HCT116 (cell line): ENCODE measurements at regions not wholly inside any gene's neighbourhood (a gene's known extent, or its start where the extent isn't known, plus 50 kb on each side); places are given as distances from the start of the nearest gene placed in this dataset.

ENCODE experiments used
- ATAC-seq: fragments of 200-7000 bp; cut with Tn5 transposase; 2 replicates; pipeline ENCODE4 v1.9.1; 2020; ENCODE audit warnings: mild to moderate bottlenecking, moderate library complexity
- BruUV-seq: library from RNA; stranded (reverse); fragments of 400-500 nt; replicated peaks from 2 replicates; lab custom pipeline; 2021; lab: Mats Ljungman, UMichigan
- CTCF ChIA-PET: fragments of 300-600 bp; sonication (Branson Sonifier 250); formaldehyde crosslinking; loops from one replicate; lab custom pipeline; 2021; ENCODE audit warnings: antibody characterized with exemption; lab: Charles Lee
- POLR2A ChIA-PET: fragments of 300-600, 350-600 bp; sonication (Branson Sonifier 250); formaldehyde crosslinking; loops from one replicate; lab custom pipeline; 2021; ENCODE audit warnings: antibody characterized with exemption; lab: Charles Lee
- RAD21 ChIA-PET, 2 experiments: fragments of 300-600 bp; sonication (Branson Sonifier 250); formaldehyde crosslinking; loops; one replicate each; lab custom pipeline; 2023; ENCODE audit warnings: low total read pairs in 2 of 2; ENCODE audit not compliant: uncharacterized antibody in 2 of 2, unreplicated experiment in 2 of 2, low non-redundant PET in 1 of 2; lab: Charles Lee
- DNase-seq: peaks from one replicate; pipeline ENCODE4 v3.0.0-alpha.2; 2010; ENCODE audit warnings: low read depth, low spot score
- H2AFZ ChIP-seq: fragments of 200-600 bp; shearing (Covaris generic), sonication (generic); 2 replicates; pipeline ENCODE4 v1.6.1; 2017; ENCODE audit warnings: low read depth, mixed run types, mixed read lengths, antibody characterized with exemption, low read length; ENCODE audit not compliant: poor library complexity, severe bottlenecking
- H3K27ac ChIP-seq: 2 replicates; pipeline ENCODE4 v1.5.1; 2012; ENCODE audit warnings: low read depth, low read length
- H3K27me3 ChIP-seq: fragments of 200-600 bp; sonication (generic); 2 replicates; pipeline ENCODE4 v1.6.1; 2016; ENCODE audit warnings: mixed run types, low read length, mixed read lengths; ENCODE audit not compliant: insufficient read depth
- H3K36me3 ChIP-seq, 2 experiments: fragments of 200-500 bp in 1 of 2; fragments of 200-600 bp in 1 of 2; sonication (Bioruptor generic) in 1 of 2; sonication (generic) in 1 of 2; 2 replicates each; pipeline versions ENCODE4 v1.5.1 to v1.6.1; 2014 to 2016; ENCODE audit warnings: low read length in 2 of 2, inconsistent platforms in 1 of 2, mixed read lengths in 1 of 2, mixed run types in 1 of 2; ENCODE audit not compliant: insufficient read depth in 2 of 2, control insufficient read depth in 1 of 2
- H3K4me1 ChIP-seq, 2 experiments: fragments of 200-600 bp in 1 of 2; sonication (generic) in 1 of 2; 2 replicates each; pipeline versions ENCODE4 v1.5.1 to v1.6.1; 2012 to 2017; ENCODE audit warnings: low read length in 2 of 2, inconsistent platforms in 1 of 2, mild to moderate bottlenecking in 1 of 2, mixed read lengths in 1 of 2, mixed run types in 1 of 2, moderate library complexity in 1 of 2; ENCODE audit not compliant: insufficient read depth in 2 of 2, control insufficient read depth in 1 of 2
- H3K4me2 ChIP-seq: fragments of 200-600 bp; sonication (generic); 2 replicates; pipeline ENCODE4 v1.6.1; 2017; ENCODE audit warnings: mixed run types, low read length, mixed read lengths
- H3K4me3 ChIP-seq, 2 experiments: fragments of 200-600 bp in 1 of 2; sonication (generic) in 1 of 2; replicated peaks in 1 of 2; 2 replicates each; pipeline ENCODE4 v1.5.1; 2011 to 2016; ENCODE audit warnings: low read length in 2 of 2, control low read depth in 1 of 2, low read depth in 1 of 2, mild to moderate bottlenecking in 1 of 2, mixed read lengths in 1 of 2, mixed run types in 1 of 2
- H3K79me2 ChIP-seq: fragments of 200-600 bp; sonication (generic); 2 replicates; pipeline ENCODE4 v1.6.1; 2017; ENCODE audit warnings: mild to moderate bottlenecking, mixed run types, low read length, moderate library complexity, mixed read lengths; ENCODE audit not compliant: insufficient read depth
- H3K9ac ChIP-seq: fragments of 200-600 bp; sonication (generic); 2 replicates; pipeline ENCODE4 v1.6.1; 2016; ENCODE audit warnings: low read length, mixed read lengths
- H3K9me2 ChIP-seq: fragments of 200-600 bp; sonication (generic), shearing (Covaris generic); 2 replicates; pipeline ENCODE4 v1.6.1; 2017; ENCODE audit warnings: mixed run types, mild to moderate bottlenecking, moderate library complexity; ENCODE audit not compliant: insufficient read depth
- H3K9me3 ChIP-seq, 2 experiments: fragments of 200-500 bp in 1 of 2; fragments of 200-600 bp in 1 of 2; sonication (Bioruptor generic) in 1 of 2; sonication (generic) in 1 of 2; 2 replicates each; pipeline ENCODE4 v1.6.1; 2014 to 2017; ENCODE audit warnings: low read length in 2 of 2, mixed read lengths in 2 of 2, inconsistent platforms in 1 of 2, low read depth in 1 of 2, mild to moderate bottlenecking in 1 of 2, mixed run types in 1 of 2, moderate library complexity in 1 of 2; ENCODE audit not compliant: control insufficient read depth in 1 of 2, insufficient read depth in 1 of 2
- H4K20me1 ChIP-seq: fragments of 200-600 bp; sonication (generic), shearing (Covaris generic); 2 replicates; pipeline ENCODE4 v1.6.1; 2017; ENCODE audit warnings: mixed run types, mild to moderate bottlenecking, moderate library complexity; ENCODE audit not compliant: insufficient read depth
- CEBPB ChIP-seq: IDR thresholded peaks from 2 replicates; pipeline ENCODE4 v1.6.1; 2012; ENCODE audit warnings: low read depth
- ELF1 ChIP-seq: IDR thresholded peaks from 2 replicates; pipeline ENCODE4 v1.6.1; 2012; ENCODE audit warnings: low read depth, borderline replicate concordance
- FOSL1 ChIP-seq: IDR thresholded peaks from 2 replicates; pipeline ENCODE4 v1.6.1; 2012; ENCODE audit warnings: low read depth
- JUND ChIP-seq: IDR thresholded peaks from 2 replicates; pipeline ENCODE4 v1.6.1; 2012
- MAX ChIP-seq: IDR thresholded peaks from 2 replicates; pipeline ENCODE4 v1.6.1; 2012
- POLR2AphosphoS5 ChIP-seq: IDR thresholded peaks from 2 replicates; pipeline ENCODE4 v1.6.1; 2011; ENCODE audit warnings: mild to moderate bottlenecking, low read depth, low read length, moderate library complexity
- RAD21 ChIP-seq: IDR thresholded peaks from 2 replicates; pipeline ENCODE4 v1.6.1; 2012; ENCODE audit warnings: low read depth, mild to moderate bottlenecking
- REST ChIP-seq: IDR thresholded peaks from 2 replicates; pipeline ENCODE4 v1.6.1; 2012; ENCODE audit warnings: low read depth
- SIN3A ChIP-seq: IDR thresholded peaks from 2 replicates; pipeline ENCODE4 v1.6.1; 2012; ENCODE audit warnings: low read depth
- SP1 ChIP-seq: IDR thresholded peaks from 2 replicates; pipeline ENCODE4 v1.6.1; 2012; ENCODE audit warnings: low read depth
- SRF ChIP-seq: IDR thresholded peaks from 2 replicates; pipeline ENCODE4 v1.6.1; 2012; ENCODE audit warnings: low read depth
- YY1 ChIP-seq: IDR thresholded peaks from 2 replicates; pipeline ENCODE4 v1.6.1; 2011; ENCODE audit warnings: low read length, low read depth, moderate library complexity, mild to moderate bottlenecking; ENCODE audit not compliant: insufficient replicate concordance; ENCODE audit errors: extremely low read depth
- intact Hi-C: fragments of 100-400 bp; cut with micrococcal nuclease; formaldehyde crosslinking; loops from 2 replicates; pipeline ENCODE4 v1.10.0; 2022
- TF ChIP-seq, protein P1 (sequence below): IDR thresholded peaks from 2 replicates; pipeline ENCODE4 v1.6.1; 2011; ENCODE audit warnings: mild to moderate bottlenecking, low read length, moderate library complexity; ENCODE audit not compliant: insufficient replicate concordance; ENCODE audit errors: extremely low read depth

DNA sequence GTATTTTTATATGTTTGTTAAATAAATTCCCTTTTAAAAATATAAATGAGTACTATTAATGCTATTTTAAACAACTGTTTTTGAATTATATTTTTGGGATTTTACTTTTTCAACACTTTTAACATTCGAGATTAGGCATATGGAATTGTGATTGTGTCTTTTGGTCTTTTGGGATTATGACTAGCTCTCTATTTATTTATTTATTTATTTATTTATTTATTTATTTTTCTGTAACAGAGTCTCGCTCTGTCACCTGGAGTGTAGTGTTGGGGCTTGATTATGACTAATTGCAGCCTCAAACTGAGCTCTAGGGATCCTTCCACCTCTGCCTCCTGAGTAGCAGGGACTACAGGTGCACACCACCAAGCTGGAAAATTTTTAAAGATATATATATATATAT, 1101.6 kb downstream of the FAM133A start:
- TF ChIP-seq FOSL1 (no peak), RAD21 (no peak), ELF1 (no peak), SRF (no peak), MAX (no peak), YY1 (no peak), SP1 (no peak), CEBPB (no peak), REST (no peak), POLR2AphosphoS5 (no peak), JUND (no peak), SIN3A (no peak)
- TF ChIP-seq, protein P1, sequence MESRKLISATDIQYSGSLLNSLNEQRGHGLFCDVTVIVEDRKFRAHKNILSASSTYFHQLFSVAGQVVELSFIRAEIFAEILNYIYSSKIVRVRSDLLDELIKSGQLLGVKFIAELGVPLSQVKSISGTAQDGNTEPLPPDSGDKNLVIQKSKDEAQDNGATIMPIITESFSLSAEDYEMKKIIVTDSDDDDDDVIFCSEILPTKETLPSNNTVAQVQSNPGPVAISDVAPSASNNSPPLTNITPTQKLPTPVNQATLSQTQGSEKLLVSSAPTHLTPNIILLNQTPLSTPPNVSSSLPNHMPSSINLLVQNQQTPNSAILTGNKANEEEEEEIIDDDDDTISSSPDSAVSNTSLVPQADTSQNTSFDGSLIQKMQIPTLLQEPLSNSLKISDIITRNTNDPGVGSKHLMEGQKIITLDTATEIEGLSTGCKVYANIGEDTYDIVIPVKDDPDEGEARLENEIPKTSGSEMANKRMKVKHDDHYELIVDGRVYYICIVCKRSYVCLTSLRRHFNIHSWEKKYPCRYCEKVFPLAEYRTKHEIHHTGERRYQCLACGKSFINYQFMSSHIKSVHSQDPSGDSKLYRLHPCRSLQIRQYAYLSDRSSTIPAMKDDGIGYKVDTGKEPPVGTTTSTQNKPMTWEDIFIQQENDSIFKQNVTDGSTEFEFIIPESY: no peak
- BruUV-seq: no TSS peak
- intact Hi-C loops: no loop called here
- H3K9me3 ChIP-seq: no peaks in the 10 kb centered on the region
- DNase-seq: no peak
- H4K20me1 ChIP-seq: no peaks in the 10 kb centered on the region
- no peak overlapping the region for H3K4me2 ChIP-seq
- no peaks in the 10 kb centered on the region for H3K27me3 ChIP-seq
- no peaks in the 10 kb centered on the region for H3K79me2 ChIP-seq
- ChIA-PET RAD21 (no interaction called here), POLR2A (no interaction called here), CTCF (no interaction called here)
- H3K9me2 ChIP-seq: no peaks in the 10 kb centered on the region
- H2AFZ ChIP-seq: no peak overlapping the region
- H3K4me1 ChIP-seq: no peaks in the 10 kb centered on the region
- no peak for ATAC-seq
- H3K36me3 ChIP-seq: no peaks in the 10 kb centered on the region
- no peak overlapping the region for H3K4me3 ChIP-seq
- no peak overlapping the region for H3K27ac ChIP-seq
- H3K9ac ChIP-seq: no peak overlapping the region
